ENCODE measurements at regions not wholly inside any gene's neighbourhood (a gene's known extent, or its start where the extent isn't known, plus 50 kb on each side); places are given as distances from the start of the nearest gene placed in this dataset.

GRCh38 chr15:93506646-93507045, 417.6 kb upstream of the RGMA start:
- no peaks in the 10 kb centered on the region; a peak in 1 of 4 replicates for H3K4me1 ChIP-seq (ENCODE audit: control insufficient read depth in 1 of 2, insufficient read depth in 2 of 2, low read depth in 1 of 2, low read length in 1 of 2)
- WGBS (ENCODE audit: low lambda C conversion rate), result 42% methylated on average over 2 of the region's 11 CpGs
- H3K27ac ChIP-seq (ENCODE audit: low read depth in 2 of 2, low read length in 1 of 2), result no peak overlapping the region
- H3K79me2 ChIP-seq (ENCODE audit: insufficient read depth), result no peaks in the 10 kb centered on the region
- no peak overlapping the region for H2AFZ ChIP-seq (ENCODE audit: low read depth)
- no peaks in the 10 kb centered on the region for H3K36me3 ChIP-seq (replicated peaks in 1 of 2; ENCODE audit: control insufficient read depth in 1 of 2, insufficient read depth in 2 of 2, low read length in 1 of 2)
- H3K4me3 ChIP-seq (ENCODE audit: low read depth in 2 of 2, low read length in 1 of 2), result no peak overlapping the region
- H3F3A ChIP-seq (replicated peaks; ENCODE audit: insufficient read depth), result no peaks in the 10 kb centered on the region
- no peak for DNase-seq
- no peaks in the 10 kb centered on the region for H3K9me3 ChIP-seq
- H3K27me3 ChIP-seq (ENCODE audit: insufficient read depth), result no peaks in the 10 kb centered on the region
- TF ChIP-seq SIN3A (IDR thresholded peaks at IDR 0.05; ENCODE audit: borderline replicate concordance, low read depth, low read length) (no peak), TAF1 (IDR thresholded peaks at IDR 0.05; ENCODE audit: borderline replicate concordance, low read depth, low read length) (no peak), MXI1 (IDR thresholded peaks at IDR 0.05; ENCODE audit: low read depth, low read length) (no peak), IRF3 (IDR thresholded peaks at IDR 0.05; ENCODE audit: low read depth, low read length) (no peak), GABPA (IDR thresholded peaks at IDR 0.05; ENCODE audit: low read depth) (no peak), FOXM1 (IDR thresholded peaks at IDR 0.05; ENCODE audit: low read depth) (no peak), FOXJ3 (CRISPR knock-in tag; IDR thresholded peaks at IDR 0.05) (no peak), USF1 (IDR thresholded peaks at IDR 0.05; ENCODE audit: borderline replicate concordance, low read depth) (no peak), CTCF (IDR thresholded peaks at IDR 0.05) (no peak), RCOR1 (IDR thresholded peaks at IDR 0.05; ENCODE audit: low read length) (no peak), RFX5 (IDR thresholded peaks at IDR 0.05; ENCODE audit: low read length) (no peak), CHD2 (IDR thresholded peaks at IDR 0.05; ENCODE audit: low read length, partially characterized antibody) (no peak)
- no peak overlapping the region for H3K4me2 ChIP-seq
- ChIA-PET CTCF (no interaction called here), POLR2A (no interaction called here)
- H3K9me2 ChIP-seq, result no peaks in the 10 kb centered on the region
- no peak overlapping the region for H3K9ac ChIP-seq
- no peaks in the 10 kb centered on the region for H4K20me1 ChIP-seq (ENCODE audit: insufficient read depth)

GRCh38 chr15:93505506-93505905, 416.5 kb upstream of the RGMA start:
- Histone ChIP-seq H3K27ac (ENCODE audit: low read depth in 2 of 2, low read length in 1 of 2) (no peak overlapping the region), H3K4me1 (ENCODE audit: control insufficient read depth in 1 of 2, insufficient read depth in 2 of 2, low read depth in 1 of 2, low read length in 1 of 2) (no peaks in the 10 kb centered on the region; a peak in 1 of 4 replicates), H3K9ac (no peak overlapping the region), H3K9me2 (no peaks in the 10 kb centered on the region), H3K36me3 (replicated peaks in 1 of 2; ENCODE audit: control insufficient read depth in 1 of 2, insufficient read depth in 2 of 2, low read length in 1 of 2) (no peaks in the 10 kb centered on the region), H4K20me1 (ENCODE audit: insufficient read depth) (no peaks in the 10 kb centered on the region), H3K9me3 (no peaks in the 10 kb centered on the region), H3K27me3 (ENCODE audit: insufficient read depth) (no peaks in the 10 kb centered on the region), H3K79me2 (ENCODE audit: insufficient read depth) (no peaks in the 10 kb centered on the region), H3K4me2 (no peak overlapping the region), H2AFZ (ENCODE audit: low read depth) (no peak overlapping the region), H3F3A (replicated peaks; ENCODE audit: insufficient read depth) (no peaks in the 10 kb centered on the region), H3K4me3 (ENCODE audit: low read depth in 2 of 2, low read length in 1 of 2) (no peak overlapping the region)
- ChIA-PET POLR2A (no interaction called here), CTCF (no interaction called here)
- TF ChIP-seq FOSL2 (IDR thresholded peaks at IDR 0.05; ENCODE audit: borderline replicate concordance, low read depth) (no peak), RXRA (IDR thresholded peaks at IDR 0.05; ENCODE audit: borderline replicate concordance, low read depth) (no peak), ELF1 (IDR thresholded peaks at IDR 0.05) (no peak), REST (IDR thresholded peaks at IDR 0.05; ENCODE audit: low read depth, low read length) (no peak), FOXM1 (IDR thresholded peaks at IDR 0.05; ENCODE audit: low read depth) (no peak), FOXJ3 (CRISPR knock-in tag; IDR thresholded peaks at IDR 0.05) (no peak), EZH2phosphoT487 (IDR thresholded peaks at IDR 0.05; ENCODE audit: borderline replicate concordance, low read depth) (no peak), TAF1 (IDR thresholded peaks at IDR 0.05; ENCODE audit: borderline replicate concordance, low read depth, low read length) (no peak), USF1 (IDR thresholded peaks at IDR 0.05; ENCODE audit: borderline replicate concordance, low read depth) (no peak), MEF2A (IDR thresholded peaks at IDR 0.05; ENCODE audit: borderline replicate concordance, low read depth) (no peak), RAD21 (IDR thresholded peaks at IDR 0.05; ENCODE audit: low read length) (no peak), SIN3A (IDR thresholded peaks at IDR 0.05; ENCODE audit: borderline replicate concordance, low read depth, low read length) (no peak), RCOR1 (IDR thresholded peaks at IDR 0.05; ENCODE audit: low read length) (no peak)
- 48% methylated on average over 6 of the region's 16 CpGs for WGBS (ENCODE audit: low lambda C conversion rate)
- DNase-seq, result no peak

All from SK-N-SH (cell line).